GM18517 (cell line): ENCODE measurements at regions not wholly inside any gene's neighbourhood (a gene's known extent, or its start where the extent isn't known, plus 50 kb on each side); places are given as distances from the start of the nearest gene placed in this dataset.

ENCODE experiments used
- ATAC-seq: cut with Tn5 transposase; IDR thresholded peaks from one replicate; pipeline ENCODE4 v1.9.1; 2021; ENCODE audit warnings: mild to moderate bottlenecking, moderate library complexity; ENCODE audit not compliant: unreplicated experiment

- ATAC-seq: no peak
Observed at GRCh38 chr6:140043762-140044378, 669.4 kb upstream of the CITED2 start.

GRCh38 chr6:140043357-140043756 is 668.9 kb upstream of the CITED2 start:
- no peak for ATAC-seq

- no peak for ATAC-seq
Observed at GRCh38 chr6:140041571-140042332, 667.3 kb upstream of the CITED2 start.

- ATAC-seq: no peak
Observed at GRCh38 chr6:140041056-140041455, 666.6 kb upstream of the CITED2 start.

- ATAC-seq: no peak
Observed at GRCh38 chr6:140040396-140040795, 665.9 kb upstream of the CITED2 start.

- no peak for ATAC-seq
Observed at GRCh38 chr6:140039364-140039763, 664.9 kb upstream of the CITED2 start.

GRCh38 chr6:140036196-140036595 is 661.7 kb upstream of the CITED2 start:
- no peak for ATAC-seq

GRCh38 chr6:140032189-140032588 is 657.7 kb upstream of the CITED2 start:
- no peak for ATAC-seq

- no peak for ATAC-seq
Observed at GRCh38 chr6:140029551-140029950, 655.1 kb upstream of the CITED2 start.

- no peak for ATAC-seq
Observed at GRCh38 chr6:140027219-140027618, 652.8 kb upstream of the CITED2 start.

GRCh38 chr6:140026546-140026945 is 652.1 kb upstream of the CITED2 start:
- no peak for ATAC-seq

GRCh38 chr6:140025171-140025570 is 650.7 kb upstream of the CITED2 start:
- ATAC-seq: no peak

GRCh38 chr6:140020207-140020791 is 645.9 kb upstream of the CITED2 start:
- no peak for ATAC-seq

- no peak for ATAC-seq
Observed at GRCh38 chr6:140018588-140018987, 644.1 kb upstream of the CITED2 start.

GRCh38 chr6:140017470-140017869 is 643.0 kb upstream of the CITED2 start:
- no peak for ATAC-seq

GRCh38 chr6:140012150-140012549 is 637.7 kb upstream of the CITED2 start:
- no peak for ATAC-seq

GRCh38 chr6:140011537-140011936 is 637.1 kb upstream of the CITED2 start:
- ATAC-seq: no peak

- ATAC-seq: no peak
Observed at GRCh38 chr6:140009286-140009685, 634.8 kb upstream of the CITED2 start.

GRCh38 chr6:140007525-140007924 is 633.1 kb upstream of the CITED2 start:
- no peak for ATAC-seq

GRCh38 chr6:140003217-140003616 is 628.8 kb upstream of the CITED2 start:
- no peak for ATAC-seq

- no peak for ATAC-seq
Observed at GRCh38 chr6:140002396-140003022, 628.1 kb upstream of the CITED2 start.

- ATAC-seq: no peak
Observed at GRCh38 chr6:140001821-140002341, 627.4 kb upstream of the CITED2 start.
